ENCODE measurements at regions not wholly inside any gene's neighbourhood (a gene's known extent, or its start where the extent isn't known, plus 50 kb on each side); places are given as distances from the start of the nearest gene placed in this dataset.
"Not testable (repeated sequence)": the region's sequence is repeated elsewhere in the genome, so short reads cannot be mapped to it uniquely, and the experiment has no call there.

- intact Hi-C loops (cut with DNase I): no loop called here
- Histone ChIP-seq H3K4me1 (no peaks in the 10 kb centered on the region), H3K27ac (no peak overlapping the region), H3K4me3 (no peak overlapping the region), H3K9me3 (no peaks in the 10 kb centered on the region), H3K36me3 (peaks cover 17% of the 10 kb centered on the region), H3K27me3 (ENCODE audit: low read depth) (no peaks in the 10 kb centered on the region)
- peak; percentile 8 to 19 for ATAC-seq
- TF ChIP-seq CTCF (IDR thresholded peaks at IDR 0.05): no peak
- DNase-seq: no peak
Measured at GRCh38 chr16:27640277-27640600, 90.3 kb downstream of the KATNIP start.

GRCh38 chr16:27641260-27641659 is 91.3 kb downstream of the KATNIP start:
- intact Hi-C loops (cut with DNase I): no loop called here

GRCh38 chr16:27641734-27642415 is 91.9 kb downstream of the KATNIP start:
- ATAC-seq; H3K27ac ChIP-seq; intact Hi-C loops (cut with DNase I); H3K27me3 ChIP-seq (ENCODE audit: low read depth); H3K4me1 ChIP-seq; H3K9me3 ChIP-seq; H3K4me3 ChIP-seq; DNase-seq: not testable (repeated sequence)
- H3K36me3 ChIP-seq: peaks cover 14% of the 10 kb centered on the region

More at GRCh38 chr16:27641260-27641659, 91.3 kb downstream of the KATNIP start:
- no peak for TF ChIP-seq CTCF (IDR thresholded peaks at IDR 0.05)
- no peak for DNase-seq
- Histone ChIP-seq H3K27ac (no peak overlapping the region), H3K4me1 (no peaks in the 10 kb centered on the region), H3K4me3 (no peak overlapping the region), H3K9me3 (no peaks in the 10 kb centered on the region), H3K36me3 (peaks cover 17% of the 10 kb centered on the region), H3K27me3 (ENCODE audit: low read depth) (no peaks in the 10 kb centered on the region)
- ATAC-seq: no peak

- no peak overlapping the region for H3K27ac ChIP-seq
- peak; percentile 6 for TF ChIP-seq CTCF (IDR thresholded peaks at IDR 0.05)
- DNase-seq (no peak), ATAC-seq (no peak)
- H3K4me1 ChIP-seq: no peaks in the 10 kb centered on the region
- H3K36me3 ChIP-seq: peaks cover 12% of the 10 kb centered on the region
- intact Hi-C loops (cut with DNase I): no loop called here
- H3K9me3 ChIP-seq: no peaks in the 10 kb centered on the region
- no peak overlapping the region for H3K4me3 ChIP-seq
- no peaks in the 10 kb centered on the region for H3K27me3 ChIP-seq (ENCODE audit: low read depth)
Measured at GRCh38 chr16:27642756-27643155, 92.8 kb downstream of the KATNIP start.

GRCh38 chr16:27644165-27644564 is 94.2 kb downstream of the KATNIP start:
- no peak for TF ChIP-seq CTCF (IDR thresholded peaks at IDR 0.05)
- ATAC-seq (no peak), DNase-seq (no peak)
- intact Hi-C loops (cut with DNase I): no loop called here
- no peaks in the 10 kb centered on the region for H3K27me3 ChIP-seq (ENCODE audit: low read depth)
- peaks cover 17% of the 10 kb centered on the region for H3K36me3 ChIP-seq
- no peaks in the 10 kb centered on the region for H3K4me1 ChIP-seq
- H3K4me3 ChIP-seq: no peak overlapping the region
- no peaks in the 10 kb centered on the region for H3K9me3 ChIP-seq
- no peak overlapping the region for H3K27ac ChIP-seq

- Histone ChIP-seq H3K36me3 (peaks cover 17% of the 10 kb centered on the region), H3K9me3 (no peaks in the 10 kb centered on the region), H3K27me3 (ENCODE audit: low read depth) (no peaks in the 10 kb centered on the region), H3K4me1 (no peaks in the 10 kb centered on the region), H3K27ac (no peak overlapping the region), H3K4me3 (no peak overlapping the region)
- no peak for TF ChIP-seq CTCF (IDR thresholded peaks at IDR 0.05)
- no peak for ATAC-seq
- intact Hi-C loops (cut with DNase I): no loop called here
- DNase-seq: no peak
Measured at GRCh38 chr16:27645396-27645795, 95.5 kb downstream of the KATNIP start.

Data from lower lobe of right lung (tissue), 2 donors.